Ovary (tissue), 7 donors: ENCODE measurements at regions not wholly inside any gene's neighbourhood (a gene's known extent, or its start where the extent isn't known, plus 50 kb on each side); places are given as distances from the start of the nearest gene placed in this dataset.

Experiments used
- DNase-seq, 5 donors: peaks; one replicate each; pipeline ENCODE4 v3.0.0-alpha.2; 2019 to 2020
- H3K27ac ChIP-seq, 2 donors: fragments of 200-600 bp; one replicate each; pipeline versions ENCODE4 v1.5.1 to v1.8.0; 2019 to 2022
- H3K27me3 ChIP-seq: fragments of 200-600 bp; one replicate; pipeline ENCODE4 v1.8.0; 2022
- H3K36me3 ChIP-seq: fragments of 200-600 bp; sonication (generic); one replicate; pipeline ENCODE4 v1.5.1; 2019
- H3K4me1 ChIP-seq: one replicate; pipeline ENCODE4 v1.8.1; 2013; ENCODE audit warnings: mild to moderate bottlenecking, moderate library complexity; ENCODE audit not compliant: insufficient read depth
- H3K4me3 ChIP-seq: fragments of 200-600 bp; sonication (generic); one replicate; pipeline ENCODE4 v1.5.1; 2017
- H3K9me3 ChIP-seq, 2 donors: fragments of 200-600 bp in 1 of 2; sonication (generic) in 1 of 2; one replicate each; pipeline versions ENCODE4 v1.5.1 to v1.8.1; 2013 to 2019; ENCODE audit warnings: mild to moderate bottlenecking in 1 of 2, moderate library complexity in 1 of 2
- CTCF ChIP-seq, 3 donors: fragments of 450-650 bp in 2 of 3; fragments of 200-600 bp in 1 of 3; IDR thresholded peaks; one replicate each; pipeline versions ENCODE4 v1.5.1 to v1.8.0; 2016 to 2022; ENCODE audit warnings: antibody characterized with exemption in 3 of 3, mild to moderate bottlenecking in 1 of 3
- EP300 ChIP-seq: sonication (generic); formaldehyde crosslinking; IDR thresholded peaks from one replicate; pipeline ENCODE4 v1.6.1; 2017; ENCODE audit warnings: antibody characterized with exemption
- POLR2A ChIP-seq: fragments of 450-650 bp; IDR thresholded peaks from one replicate; pipeline ENCODE4 v1.6.1; 2017; ENCODE audit warnings: antibody characterized with exemption, mild to moderate bottlenecking, moderate library complexity
- WGBS, 3 donors: extraction: QIAGEN DNeasy Blood & Tissue Kit in 1 of 3; methylation state at CpG; one replicate each; pipeline versions ENCODE4 v1.1.5 to v1.1.7; 2013 to 2017; 5-methylcytosine and 5-hydroxymethylcytosine counted together
- intact Hi-C, 4 donors: fragments of 100-400 bp; cut with DNase I; formaldehyde crosslinking; loops; one replicate each; pipeline versions ENCODE4 v1.11.0 to v1.15.1; 2022 to 2023
- donor health status: DM: no; HTN: no; CAD: no; lungs with moderate emphysema.
- donor health status: DM: no; HTN: no; CAD: no.
- donor health status: Bipolar disorder and iron deficiency.
- donor health status: DM: no; HTN: no; CAD: no.
- donor health status: DM: yes; HTN: yes; CAD: no.

GRCh38 chr6:139641376-139641775, 266.9 kb upstream of the CITED2 start:
- H3K27ac ChIP-seq, result no peak overlapping the region
- no peak overlapping the region for H3K4me3 ChIP-seq
- no peak for DNase-seq
- no peaks in the 10 kb centered on the region for H3K27me3 ChIP-seq
- H3K9me3 ChIP-seq, result no peaks in the 10 kb centered on the region
- peaks cover 3% of the 10 kb centered on the region for H3K4me1 ChIP-seq
- H3K36me3 ChIP-seq, result no peaks in the 10 kb centered on the region
- intact Hi-C loops, result no loop called here
- 90 to 95% (median 93%) methylated on average over 3 of the region's 3 CpGs for WGBS, 3 donors
- no peak for TF ChIP-seq EP300
- no peak for TF ChIP-seq CTCF (IDR thresholded peaks at IDR 0.05)
- no peak for TF ChIP-seq POLR2A

- no peaks in the 10 kb centered on the region for H3K36me3 ChIP-seq
- intact Hi-C loops, result no loop called here
- H3K27ac ChIP-seq, result no peak overlapping the region
- no peaks in the 10 kb centered on the region for H3K9me3 ChIP-seq
- no peaks in the 10 kb centered on the region for H3K27me3 ChIP-seq
- TF ChIP-seq EP300 (no peak), CTCF (IDR thresholded peaks at IDR 0.05) (no peak), POLR2A (no peak)
- peaks cover 3% of the 10 kb centered on the region for H3K4me1 ChIP-seq
- 81 to 87% (median 84%) methylated on average over 4 of the region's 4 CpGs for WGBS, 3 donors
- no peak overlapping the region for H3K4me3 ChIP-seq
- no peak for DNase-seq
Observed at GRCh38 chr6:139640921-139641320, 266.5 kb upstream of the CITED2 start.

GRCh38 chr6:139640448-139640847, 266.0 kb upstream of the CITED2 start:
- WGBS, 3 donors, result 78 to 86% (median 83%) methylated on average over 3 of the region's 3 CpGs
- no peak for DNase-seq
- Histone ChIP-seq H3K4me1 (peaks cover 3% of the 10 kb centered on the region), H3K4me3 (no peak overlapping the region), H3K27me3 (no peaks in the 10 kb centered on the region), H3K27ac (no peak overlapping the region), H3K9me3 (no peaks in the 10 kb centered on the region), H3K36me3 (no peaks in the 10 kb centered on the region)
- intact Hi-C loops, result no loop called here
- TF ChIP-seq EP300, result no peak
- TF ChIP-seq POLR2A, result no peak
- TF ChIP-seq CTCF (IDR thresholded peaks at IDR 0.05), result no peak

- Histone ChIP-seq H3K27ac (no peak overlapping the region), H3K4me3 (no peak overlapping the region), H3K27me3 (no peaks in the 10 kb centered on the region), H3K36me3 (no peaks in the 10 kb centered on the region), H3K4me1 (peaks cover 2% of the 10 kb centered on the region), H3K9me3 (no peaks in the 10 kb centered on the region)
- 93 to 95% (median 94%) methylated on average over 5 of the region's 5 CpGs for WGBS, 3 donors
- TF ChIP-seq EP300, result no peak
- TF ChIP-seq POLR2A, result no peak
- TF ChIP-seq CTCF (IDR thresholded peaks at IDR 0.05), result no peak
- intact Hi-C loops, result no loop called here
- DNase-seq, result no peak
Observed at GRCh38 chr6:139639507-139639906, 265.1 kb upstream of the CITED2 start.
